ENCODE measurements at regions not wholly inside any gene's neighbourhood (a gene's known extent, or its start where the extent isn't known, plus 50 kb on each side); places are given as distances from the start of the nearest gene placed in this dataset.

DNA sequence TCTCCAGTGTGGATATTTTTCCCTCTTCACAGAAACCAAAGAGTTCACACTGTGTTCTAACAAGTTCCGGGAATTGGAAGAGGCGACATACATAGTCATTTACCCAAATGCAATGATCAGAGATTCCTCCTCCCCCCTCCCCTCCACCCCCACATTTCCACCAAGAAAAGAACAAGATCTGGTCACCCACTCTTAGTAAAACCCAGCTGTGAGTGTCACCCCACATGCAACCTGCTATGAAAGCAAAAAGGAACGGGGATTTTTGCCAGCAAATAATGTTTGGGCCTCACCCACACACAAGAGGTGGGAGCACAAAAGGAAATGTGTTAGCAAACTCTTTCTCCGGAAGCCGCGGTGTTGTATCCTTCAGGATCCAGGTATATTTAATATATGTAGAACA lies 745.0 kb upstream of the AUTS2 start:
- intact Hi-C loops (cut with DNase I), result no loop called here

DNA sequence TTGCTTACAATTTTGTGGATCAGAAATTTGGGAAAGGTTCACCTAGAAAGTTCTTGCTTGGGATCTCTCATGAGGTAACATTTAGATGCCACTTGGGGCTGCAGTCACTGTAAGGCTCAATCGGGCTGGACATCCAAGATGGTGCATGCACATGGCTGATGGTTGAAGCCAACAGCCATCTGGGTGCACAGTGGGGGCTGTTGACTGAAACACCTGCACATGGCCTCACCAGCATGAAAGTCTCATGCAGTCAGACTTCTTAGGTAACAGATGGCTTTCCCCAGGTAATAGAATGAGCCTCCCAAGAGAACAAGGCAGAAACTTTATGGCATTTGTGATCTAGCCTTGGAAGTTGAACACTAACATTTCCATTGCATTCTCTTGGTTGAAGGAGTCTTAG lies 740.7 kb upstream of the AUTS2 start:
- H3K4me1 ChIP-seq (ENCODE audit: control insufficient read depth in 2 of 3, insufficient read depth in 2 of 3, low read depth in 1 of 3, low read length in 3 of 3), result no peaks in the 10 kb centered on the region
- H3K9me3 ChIP-seq (ENCODE audit: control insufficient read depth in 2 of 3, insufficient read depth in 1 of 3, low read length in 3 of 3), result no peaks in the 10 kb centered on the region
- TF ChIP-seq, protein P1, sequence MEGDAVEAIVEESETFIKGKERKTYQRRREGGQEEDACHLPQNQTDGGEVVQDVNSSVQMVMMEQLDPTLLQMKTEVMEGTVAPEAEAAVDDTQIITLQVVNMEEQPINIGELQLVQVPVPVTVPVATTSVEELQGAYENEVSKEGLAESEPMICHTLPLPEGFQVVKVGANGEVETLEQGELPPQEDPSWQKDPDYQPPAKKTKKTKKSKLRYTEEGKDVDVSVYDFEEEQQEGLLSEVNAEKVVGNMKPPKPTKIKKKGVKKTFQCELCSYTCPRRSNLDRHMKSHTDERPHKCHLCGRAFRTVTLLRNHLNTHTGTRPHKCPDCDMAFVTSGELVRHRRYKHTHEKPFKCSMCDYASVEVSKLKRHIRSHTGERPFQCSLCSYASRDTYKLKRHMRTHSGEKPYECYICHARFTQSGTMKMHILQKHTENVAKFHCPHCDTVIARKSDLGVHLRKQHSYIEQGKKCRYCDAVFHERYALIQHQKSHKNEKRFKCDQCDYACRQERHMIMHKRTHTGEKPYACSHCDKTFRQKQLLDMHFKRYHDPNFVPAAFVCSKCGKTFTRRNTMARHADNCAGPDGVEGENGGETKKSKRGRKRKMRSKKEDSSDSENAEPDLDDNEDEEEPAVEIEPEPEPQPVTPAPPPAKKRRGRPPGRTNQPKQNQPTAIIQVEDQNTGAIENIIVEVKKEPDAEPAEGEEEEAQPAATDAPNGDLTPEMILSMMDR (IDR thresholded peaks at IDR 0.05; ENCODE audit: borderline replicate concordance, extremely low read depth, insufficient read depth), result no peak
- DNase-seq (no peak), FAIRE-seq (no peak)
- H3K27me3 ChIP-seq (ENCODE audit: control insufficient read depth, insufficient read depth, low read length), result no peaks in the 10 kb centered on the region
- no peaks in the 10 kb centered on the region for H3K36me3 ChIP-seq (ENCODE audit: control insufficient read depth in 2 of 3, insufficient read depth in 3 of 3, low read length in 3 of 3)
- no peak overlapping the region for H3K9ac ChIP-seq (ENCODE audit: low read length in 3 of 3)
- no peak overlapping the region for H3K4me3 ChIP-seq (ENCODE audit: low read length in 3 of 3)
- intact Hi-C loops (cut with DNase I), result no loop called here
- no peak overlapping the region for H3K27ac ChIP-seq (ENCODE audit: low read depth in 2 of 2, low read length in 2 of 2)

More for the DNA sequence above, 745.0 kb upstream of the AUTS2 start:
- H3K27ac ChIP-seq (ENCODE audit: low read depth in 2 of 2, low read length in 2 of 2), result no peak overlapping the region
- no peaks in the 10 kb centered on the region for H3K4me1 ChIP-seq (ENCODE audit: control insufficient read depth in 2 of 3, insufficient read depth in 2 of 3, low read depth in 1 of 3, low read length in 3 of 3)
- no peak for DNase-seq
- H3K27me3 ChIP-seq (ENCODE audit: control insufficient read depth, insufficient read depth, low read length), result no peaks in the 10 kb centered on the region
- H3K9ac ChIP-seq (ENCODE audit: low read length in 3 of 3), result no peak overlapping the region
- no peak for FAIRE-seq
- no peaks in the 10 kb centered on the region for H3K36me3 ChIP-seq (ENCODE audit: control insufficient read depth in 2 of 3, insufficient read depth in 3 of 3, low read length in 3 of 3)
- H3K4me3 ChIP-seq (ENCODE audit: low read length in 3 of 3), result no peak overlapping the region
- no peaks in the 10 kb centered on the region for H3K9me3 ChIP-seq (ENCODE audit: control insufficient read depth in 2 of 3, insufficient read depth in 1 of 3, low read length in 3 of 3)
- TF ChIP-seq, protein P1 (IDR thresholded peaks at IDR 0.05; ENCODE audit: borderline replicate concordance, extremely low read depth, insufficient read depth), result no peak

DNA sequence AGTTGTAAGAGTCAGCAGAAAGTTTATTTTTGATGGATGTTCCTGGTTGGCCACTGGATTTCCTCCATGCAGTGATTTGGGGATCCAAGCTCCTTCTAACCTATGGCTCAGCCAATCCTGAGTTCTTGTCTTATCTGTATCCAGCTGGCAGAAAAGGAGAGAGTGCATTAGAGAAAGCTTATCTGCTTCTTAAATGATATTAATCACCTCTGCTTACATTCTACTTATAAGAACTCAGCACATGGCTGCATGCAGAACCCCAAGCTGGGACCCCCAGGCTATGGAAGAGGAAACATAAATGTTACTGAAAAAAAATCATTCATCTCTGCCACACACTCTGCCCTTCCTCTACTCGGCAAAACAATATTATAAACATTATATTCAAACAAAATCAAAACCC lies 739.8 kb upstream of the AUTS2 start:
- no peak for FAIRE-seq
- intact Hi-C loops (cut with DNase I), result no loop called here
- no peak overlapping the region for H3K4me3 ChIP-seq (ENCODE audit: low read length in 3 of 3)

DNA sequence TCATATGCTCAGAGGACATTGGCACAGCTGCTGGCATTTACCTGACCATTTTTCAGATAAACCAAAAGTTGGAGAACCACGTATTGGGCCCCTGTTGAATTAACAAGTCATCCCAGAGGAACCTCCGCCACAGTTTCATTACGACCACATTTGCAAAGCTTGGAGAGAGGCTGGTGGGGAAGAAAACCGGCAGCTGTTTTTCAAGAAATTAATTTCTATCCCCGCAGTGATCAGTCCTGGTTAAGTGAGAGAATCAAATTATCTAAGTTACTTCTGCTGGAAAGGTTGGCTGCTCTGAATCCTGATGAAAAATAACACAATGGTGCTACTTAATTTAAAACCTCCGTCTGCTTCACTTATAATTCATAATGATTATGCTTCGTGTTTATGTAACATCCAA lies 737.1 kb upstream of the AUTS2 start:
- no peak overlapping the region for H3K27ac ChIP-seq (ENCODE audit: low read depth in 2 of 2, low read length in 2 of 2)
- H3K4me1 ChIP-seq (ENCODE audit: control insufficient read depth in 2 of 3, insufficient read depth in 2 of 3, low read depth in 1 of 3, low read length in 3 of 3), result no peaks in the 10 kb centered on the region
- no peak for DNase-seq
- no peaks in the 10 kb centered on the region for H3K9me3 ChIP-seq (ENCODE audit: control insufficient read depth in 2 of 3, insufficient read depth in 1 of 3, low read length in 3 of 3)
- intact Hi-C loops (cut with DNase I), result no loop called here
- H3K36me3 ChIP-seq (ENCODE audit: control insufficient read depth in 2 of 3, insufficient read depth in 3 of 3, low read length in 3 of 3), result no peaks in the 10 kb centered on the region
- H3K27me3 ChIP-seq (ENCODE audit: control insufficient read depth, insufficient read depth, low read length), result no peaks in the 10 kb centered on the region
- H3K4me3 ChIP-seq (ENCODE audit: low read length in 3 of 3), result no peak overlapping the region
- H3K9ac ChIP-seq (ENCODE audit: low read length in 3 of 3), result no peak overlapping the region
- TF ChIP-seq, protein P1 (IDR thresholded peaks at IDR 0.05; ENCODE audit: borderline replicate concordance, extremely low read depth, insufficient read depth), result no peak
- FAIRE-seq, result no peak

More for the DNA sequence above, 739.8 kb upstream of the AUTS2 start:
- Histone ChIP-seq H3K9me3 (ENCODE audit: control insufficient read depth in 2 of 3, insufficient read depth in 1 of 3, low read length in 3 of 3) (no peaks in the 10 kb centered on the region), H3K9ac (ENCODE audit: low read length in 3 of 3) (no peak overlapping the region), H3K36me3 (ENCODE audit: control insufficient read depth in 2 of 3, insufficient read depth in 3 of 3, low read length in 3 of 3) (no peaks in the 10 kb centered on the region), H3K4me1 (ENCODE audit: control insufficient read depth in 2 of 3, insufficient read depth in 2 of 3, low read depth in 1 of 3, low read length in 3 of 3) (no peaks in the 10 kb centered on the region), H3K27me3 (ENCODE audit: control insufficient read depth, insufficient read depth, low read length) (no peaks in the 10 kb centered on the region), H3K27ac (ENCODE audit: low read depth in 2 of 2, low read length in 2 of 2) (no peak overlapping the region)
- no peak for DNase-seq
- TF ChIP-seq, protein P1 (IDR thresholded peaks at IDR 0.05; ENCODE audit: borderline replicate concordance, extremely low read depth, insufficient read depth), result no peak

Measured in kidney (tissue), 13 donors.